Body of pancreas (tissue), 4 donors: ENCODE measurements at regions not wholly inside any gene's neighbourhood (a gene's known extent, or its start where the extent isn't known, plus 50 kb on each side); places are given as distances from the start of the nearest gene placed in this dataset.

Source experiments
- POLR2A ChIP-seq, 3 donors: fragments of 450-650 bp; IDR thresholded peaks; one replicate each; pipeline ENCODE4 v1.6.1; 2016; ENCODE audit warnings: antibody characterized with exemption in 3 of 3, mild to moderate bottlenecking in 2 of 3
- TF ChIP-seq, protein P1 (sequence below), 7 experiments: fragments of 450-650 bp in 4 of 7; fragments of 200-600 bp in 3 of 7; sonication (generic) in 3 of 7; IDR thresholded peaks; one replicate each; pipeline ENCODE4 v1.5.1; 2016 to 2019; ENCODE audit warnings: antibody characterized with exemption in 7 of 7

DNA sequence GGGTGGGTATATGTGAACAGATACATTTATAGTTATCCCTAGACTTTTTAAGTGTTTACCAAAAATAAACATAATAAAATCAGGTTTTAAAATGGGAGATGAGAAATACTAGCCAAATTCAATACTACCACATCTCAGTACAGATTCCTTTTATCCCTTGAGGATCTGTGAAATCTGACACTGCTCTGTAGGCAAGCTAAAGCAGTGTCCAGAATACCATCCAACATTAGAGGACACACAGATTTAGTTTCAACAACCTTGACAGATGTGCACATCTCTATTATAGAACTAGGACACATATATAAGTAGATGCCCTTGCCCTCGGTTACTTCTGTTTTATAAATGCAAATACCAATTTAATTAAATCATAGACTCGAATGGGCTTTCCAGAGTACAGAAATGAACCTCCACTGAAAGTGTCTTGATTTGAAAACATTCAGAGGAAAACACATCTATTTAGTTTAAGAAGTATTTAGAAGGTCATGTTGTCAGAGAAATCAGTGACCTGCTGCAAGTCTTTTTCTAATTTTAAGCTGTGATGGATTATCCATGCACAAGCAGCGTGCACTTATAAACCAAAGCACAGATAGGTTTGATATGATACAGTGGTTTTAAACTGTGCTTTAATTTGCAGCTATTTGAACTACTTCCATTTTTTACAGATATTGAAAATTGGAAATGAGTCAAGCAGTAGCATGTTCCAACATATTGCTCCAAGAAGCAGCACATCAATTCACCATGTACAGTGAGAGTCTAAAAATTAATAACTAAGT is 156.3 kb upstream of the EPHA7 start:
- TF ChIP-seq, protein P1, sequence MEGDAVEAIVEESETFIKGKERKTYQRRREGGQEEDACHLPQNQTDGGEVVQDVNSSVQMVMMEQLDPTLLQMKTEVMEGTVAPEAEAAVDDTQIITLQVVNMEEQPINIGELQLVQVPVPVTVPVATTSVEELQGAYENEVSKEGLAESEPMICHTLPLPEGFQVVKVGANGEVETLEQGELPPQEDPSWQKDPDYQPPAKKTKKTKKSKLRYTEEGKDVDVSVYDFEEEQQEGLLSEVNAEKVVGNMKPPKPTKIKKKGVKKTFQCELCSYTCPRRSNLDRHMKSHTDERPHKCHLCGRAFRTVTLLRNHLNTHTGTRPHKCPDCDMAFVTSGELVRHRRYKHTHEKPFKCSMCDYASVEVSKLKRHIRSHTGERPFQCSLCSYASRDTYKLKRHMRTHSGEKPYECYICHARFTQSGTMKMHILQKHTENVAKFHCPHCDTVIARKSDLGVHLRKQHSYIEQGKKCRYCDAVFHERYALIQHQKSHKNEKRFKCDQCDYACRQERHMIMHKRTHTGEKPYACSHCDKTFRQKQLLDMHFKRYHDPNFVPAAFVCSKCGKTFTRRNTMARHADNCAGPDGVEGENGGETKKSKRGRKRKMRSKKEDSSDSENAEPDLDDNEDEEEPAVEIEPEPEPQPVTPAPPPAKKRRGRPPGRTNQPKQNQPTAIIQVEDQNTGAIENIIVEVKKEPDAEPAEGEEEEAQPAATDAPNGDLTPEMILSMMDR (IDR thresholded peaks at IDR 0.05) = no peak
- TF ChIP-seq POLR2A (IDR thresholded peaks at IDR 0.05) = no peak
